ENCODE measurements at regions not wholly inside any gene's neighbourhood (a gene's known extent, or its start where the extent isn't known, plus 50 kb on each side); places are given as distances from the start of the nearest gene placed in this dataset.
A peak's percentile ranks its signal among the peaks of the same experiment; 100 is the strongest.

- DNase-seq (ENCODE audit: extremely low spot score) = peak; percentile 56
- ChIA-PET POLR2A (interaction anchor here (0.6 to 1.3 kb wide), 3 partner anchors 14 to 60 kb away, joined by 3 to 6 read pairs (median 3); partner anchors contain the start of gene ADGRB3), CTCF (interaction anchor here (1.0 kb wide), 1 partner anchor 400 kb away, joined by 3 read pairs; no protein-coding TSS in a partner anchor)
- no peak for TF ChIP-seq ELF4 (IDR thresholded peaks at IDR 0.05)
- TF ChIP-seq FOXM1 (IDR thresholded peaks at IDR 0.05; ENCODE audit: borderline replicate concordance) = no peak
- TF ChIP-seq PKNOX1 (IDR thresholded peaks at IDR 0.05) = peak; percentile 62; the same call in 1 of the 2 replicates
Observed at GRCh38 chr6:68575765-68576439, 59.2 kb upstream of the ADGRB3 start.

- DNase-seq (ENCODE audit: extremely low spot score) = no peak
- ChIA-PET POLR2A (interaction anchor here (0.9 to 1.2 kb wide), 2 partner anchors 13 to 62 kb away, joined by 3 to 8 read pairs; partner anchors contain the start of gene ADGRB3), CTCF (interaction anchor here (0.6 to 1.9 kb wide), 5 partner anchors 14 to 308 kb away, joined by 3 to 9 read pairs (median 4); partner anchors contain the start of gene ADGRB3)
- TF ChIP-seq ELF4 (IDR thresholded peaks at IDR 0.05) (no peak), HDGF (IDR thresholded peaks at IDR 0.05; ENCODE audit: borderline replicate concordance) (no peak), TARDBP (IDR thresholded peaks at IDR 0.05) (no peak), FOXA1 (IDR thresholded peaks at IDR 0.05) (no peak), NFRKB (IDR thresholded peaks at IDR 0.05) (no peak), CTBP1 (IDR thresholded peaks at IDR 0.05; ENCODE audit: borderline replicate concordance) (no peak), SUZ12 (IDR thresholded peaks at IDR 0.05) (no peak), L3MBTL2 (conservative IDR thresholded peaks at IDR 0.05) (no peak), LEF1 (IDR thresholded peaks at IDR 0.05; ENCODE audit: borderline replicate concordance) (no peak), PKNOX1 (IDR thresholded peaks at IDR 0.05) (no peak)
Observed at GRCh38 chr6:68572975-68573374, 62.1 kb upstream of the ADGRB3 start.

- peak; percentile 58 for DNase-seq (ENCODE audit: extremely low spot score)
- ChIA-PET CTCF (interaction anchor here (0.6 to 1.9 kb wide), 5 partner anchors 13 to 308 kb away, joined by 3 to 9 read pairs (median 4); partner anchors contain the start of gene ADGRB3), POLR2A (interaction anchor here (0.9 to 1.2 kb wide), 2 partner anchors 13 to 62 kb away, joined by 3 to 8 read pairs; partner anchors contain the start of gene ADGRB3)
- TF ChIP-seq SP1 (IDR thresholded peaks at IDR 0.05) (no peak), L3MBTL2 (conservative IDR thresholded peaks at IDR 0.05) (no peak), SUZ12 (IDR thresholded peaks at IDR 0.05) (no peak), BHLHE40 (IDR thresholded peaks at IDR 0.05; ENCODE audit: borderline replicate concordance) (no peak), FOXK2 (IDR thresholded peaks at IDR 0.05) (no peak), LEF1 (IDR thresholded peaks at IDR 0.05; ENCODE audit: borderline replicate concordance) (no peak), CTBP1 (IDR thresholded peaks at IDR 0.05; ENCODE audit: borderline replicate concordance) (no peak), TARDBP (IDR thresholded peaks at IDR 0.05) (no peak), HDGF (IDR thresholded peaks at IDR 0.05; ENCODE audit: borderline replicate concordance) (no peak), FOXM1 (IDR thresholded peaks at IDR 0.05; ENCODE audit: borderline replicate concordance) (no peak), ARNT (IDR thresholded peaks at IDR 0.05) (no peak), ELF4 (IDR thresholded peaks at IDR 0.05) (no peak), ZNF384 (IDR thresholded peaks at IDR 0.05) (no peak), NFRKB (IDR thresholded peaks at IDR 0.05) (no peak), FOXA1 (IDR thresholded peaks at IDR 0.05) (no peak), PKNOX1 (IDR thresholded peaks at IDR 0.05) (no peak)
Observed at GRCh38 chr6:68572525-68572924, 62.6 kb upstream of the ADGRB3 start.

GRCh38 chr6:68559716-68560115 lies 75.4 kb upstream of the ADGRB3 start:
- ChIA-PET POLR2A (interaction anchor here (0.9 to 2.3 kb wide), 3 partner anchors 13 to 132 kb away, joined by 3 to 25 read pairs (median 3); partner anchors contain the start of gene ADGRB3), CTCF (interaction anchor here (0.8 to 2.4 kb wide), 2 partner anchors 12 to 77 kb away, joined by 5 to 9 read pairs; no protein-coding TSS in a partner anchor)
- peak; percentile 40 for DNase-seq (ENCODE audit: extremely low spot score)
- TF ChIP-seq NFRKB (IDR thresholded peaks at IDR 0.05) (no peak), L3MBTL2 (conservative IDR thresholded peaks at IDR 0.05) (no peak), FOXK2 (IDR thresholded peaks at IDR 0.05) (no peak)

- CTCF ChIA-PET = interaction anchor here (0.8 to 2.4 kb wide), 2 partner anchors 13 to 77 kb away, joined by 5 to 9 read pairs; no protein-coding TSS in a partner anchor
- POLR2A ChIA-PET = interaction anchor here (1.0 to 2.3 kb wide), 2 partner anchors 13 to 76 kb away, joined by 3 to 25 read pairs; partner anchors contain the start of gene ADGRB3
- TF ChIP-seq SUZ12 (IDR thresholded peaks at IDR 0.05) (no peak), NFRKB (IDR thresholded peaks at IDR 0.05) (no peak)
- DNase-seq (ENCODE audit: extremely low spot score) = peak; percentile 38
Observed at GRCh38 chr6:68559070-68559469, 76.0 kb upstream of the ADGRB3 start.

- TF ChIP-seq CTBP1 (IDR thresholded peaks at IDR 0.05; ENCODE audit: borderline replicate concordance) (no peak), LEF1 (IDR thresholded peaks at IDR 0.05; ENCODE audit: borderline replicate concordance) (no peak), FOXA1 (IDR thresholded peaks at IDR 0.05) (no peak), L3MBTL2 (conservative IDR thresholded peaks at IDR 0.05) (no peak)
- ChIA-PET CTCF (no interaction called here), POLR2A (no interaction called here)
- DNase-seq (ENCODE audit: extremely low spot score) = no peak
Observed at GRCh38 chr6:68546620-68547019, 88.5 kb upstream of the ADGRB3 start.

GRCh38 chr6:68544450-68544849 lies 90.6 kb upstream of the ADGRB3 start:
- no peak for DNase-seq (ENCODE audit: extremely low spot score)
- ChIA-PET CTCF (no interaction called here), POLR2A (no interaction called here)
- TF ChIP-seq SP1 (IDR thresholded peaks at IDR 0.05) = no peak
- no peak for TF ChIP-seq ELF4 (IDR thresholded peaks at IDR 0.05)
- no peak for TF ChIP-seq HDGF (IDR thresholded peaks at IDR 0.05; ENCODE audit: borderline replicate concordance)
- no peak for TF ChIP-seq L3MBTL2 (conservative IDR thresholded peaks at IDR 0.05)
- TF ChIP-seq BHLHE40 (IDR thresholded peaks at IDR 0.05; ENCODE audit: borderline replicate concordance) = no peak
- no peak for TF ChIP-seq ZNF384 (IDR thresholded peaks at IDR 0.05)
- no peak for TF ChIP-seq CTBP1 (IDR thresholded peaks at IDR 0.05; ENCODE audit: borderline replicate concordance)
- TF ChIP-seq ARNT (IDR thresholded peaks at IDR 0.05) = no peak
- TF ChIP-seq NFRKB (IDR thresholded peaks at IDR 0.05) = no peak
- TF ChIP-seq FOXM1 (IDR thresholded peaks at IDR 0.05; ENCODE audit: borderline replicate concordance) = no peak
- TF ChIP-seq PKNOX1 (IDR thresholded peaks at IDR 0.05) = no peak
- TF ChIP-seq SUZ12 (IDR thresholded peaks at IDR 0.05) = no peak
- TF ChIP-seq FOXA1 (IDR thresholded peaks at IDR 0.05) = no peak
- TF ChIP-seq LEF1 (IDR thresholded peaks at IDR 0.05; ENCODE audit: borderline replicate concordance) = no peak
- no peak for TF ChIP-seq FOXK2 (IDR thresholded peaks at IDR 0.05)
- TF ChIP-seq TARDBP (IDR thresholded peaks at IDR 0.05) = no peak
